ENCODE measurements at regions not wholly inside any gene's neighbourhood (a gene's known extent, or its start where the extent isn't known, plus 50 kb on each side); places are given as distances from the start of the nearest gene placed in this dataset.
"Not testable (repeated sequence)": the region's sequence is repeated elsewhere in the genome, so short reads cannot be mapped to it uniquely, and the experiment has no call there.

- no peak for DNase-seq
Observed at GRCh38 chr22:34763496-34763895, 302.5 kb upstream of the ISX start.

DNA sequence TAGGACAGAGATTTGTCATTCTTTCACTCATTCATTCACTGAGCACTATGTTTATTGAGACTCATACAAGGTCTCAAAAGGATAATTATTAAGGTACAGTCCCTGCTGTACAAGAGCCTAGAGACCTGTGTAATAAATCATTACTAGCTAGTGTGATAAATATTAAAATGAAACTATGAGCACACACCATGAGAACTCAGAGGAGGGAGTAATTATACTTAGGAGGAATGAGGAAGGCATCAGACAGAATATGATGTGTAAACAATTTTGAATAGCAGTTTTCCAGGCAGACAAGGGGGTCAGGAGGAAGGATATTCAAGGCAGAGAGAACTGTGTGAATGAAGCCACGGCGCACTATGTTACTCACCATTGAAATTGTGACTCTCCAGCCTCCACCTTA, 300.8 kb upstream of the ISX start:
- no peak for DNase-seq

DNA sequence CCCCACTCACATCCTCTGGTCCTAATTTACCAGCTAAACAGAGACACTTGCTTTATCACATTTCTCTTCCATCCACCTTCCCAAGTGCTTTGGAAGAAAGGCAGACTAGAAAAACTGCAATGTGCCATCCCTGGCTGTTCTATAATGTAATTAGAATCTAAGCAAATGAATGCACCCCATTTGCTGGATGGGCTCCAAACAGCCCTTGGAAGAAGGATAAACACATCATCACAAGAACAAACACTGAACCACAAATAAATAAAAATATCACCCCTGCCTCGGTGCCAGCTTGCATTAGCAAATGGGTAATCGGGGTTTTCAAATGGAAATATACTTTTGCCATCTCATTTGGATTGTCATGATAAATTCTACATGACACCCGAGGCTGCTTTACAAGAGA, 296.6 kb upstream of the ISX start:
- no peak for DNase-seq

- DNase-seq = no peak
Observed at GRCh38 chr22:34776817-34777216, 289.1 kb upstream of the ISX start.

- DNase-seq = no peak
Observed at GRCh38 chr22:34781681-34782080, 284.3 kb upstream of the ISX start.

DNA sequence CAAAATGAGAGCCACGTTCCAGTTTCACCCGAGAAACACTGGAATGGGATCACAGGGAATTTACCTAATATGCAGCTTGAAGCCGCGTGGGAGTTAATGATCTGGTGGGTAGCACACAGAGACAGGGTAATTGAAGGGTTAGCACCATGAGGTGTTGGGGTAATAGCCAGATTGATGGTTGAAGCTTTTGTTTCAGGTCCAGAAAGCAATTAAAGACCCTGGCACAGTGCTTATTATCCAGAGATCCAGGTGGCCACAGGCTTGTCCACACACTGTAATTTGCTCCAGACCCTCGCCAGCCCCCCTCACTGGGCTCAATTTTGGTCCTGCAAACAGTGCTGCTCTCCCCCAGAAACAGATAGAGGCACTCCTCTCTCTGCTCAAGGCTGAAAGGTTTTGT, 282.5 kb upstream of the ISX start:
- no peak for DNase-seq

DNA sequence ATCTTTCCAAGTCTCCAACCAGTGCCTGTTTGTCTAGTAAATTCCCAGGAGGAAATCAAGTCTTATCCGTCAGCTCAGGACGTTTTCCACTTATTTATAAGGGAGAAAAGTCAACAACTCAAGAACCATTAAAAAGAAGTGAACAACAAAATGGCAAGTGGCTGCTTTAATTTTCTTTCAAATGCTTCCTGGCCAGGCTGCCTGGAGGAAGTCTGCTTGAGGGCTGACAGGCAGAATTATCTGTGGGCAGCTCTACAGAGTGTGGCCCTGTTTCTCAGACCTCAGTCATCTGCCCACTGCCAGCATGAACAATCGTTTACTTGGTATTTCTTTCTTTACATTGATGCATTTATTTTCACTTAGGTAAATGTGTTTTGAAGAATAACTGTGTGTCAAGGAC, 281.9 kb upstream of the ISX start:
- no peak for DNase-seq

DNA sequence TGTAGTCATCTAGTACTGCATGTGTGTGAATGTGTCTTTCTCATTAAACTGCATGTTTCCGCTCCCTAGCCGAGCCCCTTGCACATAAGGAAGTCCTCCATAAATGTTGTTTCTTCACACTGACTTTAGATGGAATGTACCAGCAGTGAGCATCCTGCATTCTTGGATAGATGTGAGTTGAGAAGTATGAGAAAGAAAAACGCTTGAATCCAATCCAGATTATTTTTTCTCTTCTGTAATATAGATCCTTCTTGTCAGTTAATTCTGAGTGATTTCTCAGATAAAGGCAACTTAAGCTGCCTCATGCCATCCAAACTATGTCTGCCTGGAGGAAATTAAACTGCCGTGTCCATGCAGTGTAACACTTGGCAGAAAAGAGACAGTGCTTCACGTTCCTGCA, 268.1 kb upstream of the ISX start:
- DNase-seq = no peak

DNA sequence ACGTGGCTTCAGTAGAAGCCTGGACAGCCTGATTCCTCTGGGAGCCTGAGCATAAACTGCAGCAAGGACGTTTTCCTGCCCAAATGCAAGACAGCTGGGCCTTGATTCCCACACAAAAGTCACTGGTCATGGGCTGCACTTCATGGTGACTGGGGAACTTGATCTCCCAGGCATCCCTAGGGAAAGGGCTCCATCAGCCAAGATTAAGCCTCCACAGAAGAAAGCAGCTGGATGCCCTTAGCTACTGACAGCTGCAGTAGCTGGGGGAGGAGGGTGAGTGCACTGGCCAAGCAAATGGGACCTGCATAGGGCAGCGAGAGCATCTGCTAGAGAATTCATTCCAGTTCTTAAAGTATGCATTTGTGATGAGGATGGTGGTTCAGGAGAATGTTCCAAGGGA, 267.4 kb upstream of the ISX start:
- no peak for DNase-seq

GRCh38 chr22:34800260-34800980, 265.5 kb upstream of the ISX start:
- peak; percentile 11 for DNase-seq

GRCh38 chr22:34801221-34801620, 264.7 kb upstream of the ISX start:
- DNase-seq = no peak

GRCh38 chr22:34804091-34804490, 261.9 kb upstream of the ISX start:
- no peak for DNase-seq

DNA sequence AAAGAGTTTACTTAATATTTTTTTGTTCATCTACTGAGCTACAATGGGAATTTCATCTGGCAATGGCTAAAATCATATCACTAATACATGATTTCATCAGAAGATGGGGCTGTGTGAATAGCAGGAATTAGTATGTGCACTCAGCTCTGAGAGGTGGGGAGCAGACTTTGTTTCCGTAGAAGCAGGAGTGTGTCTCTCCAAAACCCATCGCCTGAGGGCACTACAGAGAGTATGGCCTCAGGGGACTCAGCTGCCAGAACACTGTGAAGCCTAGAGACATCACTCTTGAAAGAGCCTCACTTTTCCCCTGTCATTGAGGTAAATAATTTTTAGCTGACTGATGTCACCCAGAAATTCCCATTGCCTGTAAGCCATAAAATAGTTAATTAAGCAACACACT, 261.4 kb upstream of the ISX start:
- DNase-seq = no peak

GRCh38 chr22:34805771-34806170, 260.2 kb upstream of the ISX start:
- DNase-seq = no peak

- no peak for DNase-seq
Observed at GRCh38 chr22:34808618-34809017, 257.3 kb upstream of the ISX start.

GRCh38 chr22:34812631-34813030, 253.3 kb upstream of the ISX start:
- peak; percentile 91 for DNase-seq

- peak; percentile 97 for DNase-seq
Observed at GRCh38 chr22:34814260-34815025, 251.5 kb upstream of the ISX start.

DNA sequence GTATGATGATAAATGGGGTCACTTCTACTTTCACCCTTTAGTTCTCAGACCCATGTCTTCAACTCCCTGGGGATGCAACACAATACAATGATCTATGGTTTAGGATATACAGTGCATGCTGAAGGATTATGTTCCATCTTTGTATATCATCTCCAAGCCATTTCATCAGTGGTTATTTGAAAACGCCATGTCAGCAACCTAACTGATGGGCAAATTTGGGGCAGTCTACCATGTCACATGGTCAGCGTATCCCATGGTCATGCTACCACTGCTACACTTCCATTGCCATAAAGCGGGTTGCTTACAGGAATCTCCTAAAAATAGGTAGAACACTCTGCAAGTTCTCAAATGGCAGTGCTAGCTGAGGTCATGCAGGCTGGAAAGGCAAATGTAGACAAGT, 236.5 kb upstream of the ISX start:
- no peak for DNase-seq

- DNase-seq = no peak
Observed at GRCh38 chr22:34834059-34834458, 231.9 kb upstream of the ISX start.

GRCh38 chr22:34834541-34834940, 231.4 kb upstream of the ISX start:
- DNase-seq = not testable (repeated sequence)

DNA sequence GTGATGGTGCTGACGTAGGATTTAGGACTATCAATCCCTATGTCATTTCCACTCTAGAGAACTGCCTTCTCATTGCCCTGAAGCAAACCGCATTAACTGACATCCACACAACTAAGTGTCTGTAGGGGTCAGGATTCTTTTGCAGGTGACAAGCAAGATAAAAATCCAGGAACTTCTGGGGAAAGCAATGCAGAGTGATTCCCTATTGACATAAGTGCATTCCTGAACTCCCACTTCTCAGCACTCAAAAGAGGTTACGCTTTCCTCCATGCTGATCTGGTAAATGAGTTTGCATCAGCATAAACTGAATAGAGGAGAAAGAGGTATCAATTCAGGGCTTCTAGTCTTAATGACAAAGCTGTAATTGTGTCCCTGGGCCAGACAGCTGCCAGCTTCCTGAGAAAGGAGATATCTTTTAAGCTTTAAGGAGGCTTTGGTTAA, 224.6 kb upstream of the ISX start:
- peak; percentile 7 for DNase-seq

GRCh38 chr22:34841911-34842310, 224.0 kb upstream of the ISX start:
- no peak for DNase-seq

GRCh38 chr22:34842630-34843029, 223.3 kb upstream of the ISX start:
- DNase-seq = no peak

DNA sequence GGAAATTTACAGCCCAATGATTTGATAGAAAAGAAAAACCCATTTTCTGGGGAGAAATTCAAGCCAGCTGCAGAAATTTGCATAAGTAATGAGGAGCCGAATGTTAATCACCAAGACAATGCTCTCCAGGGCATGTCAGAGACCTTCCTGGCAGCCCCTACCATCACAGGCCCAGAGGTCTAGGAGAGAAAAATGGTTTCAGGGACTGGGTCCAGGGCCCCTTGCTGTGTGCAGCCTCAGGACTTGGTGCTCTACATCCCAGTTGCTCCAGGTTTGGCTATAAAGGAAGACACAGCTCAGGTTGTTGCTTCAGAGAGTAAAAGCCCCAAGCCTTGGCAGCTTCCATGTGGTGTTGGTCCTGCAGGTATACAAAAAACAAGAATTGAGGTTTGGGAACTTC, 222.2 kb upstream of the ISX start:
- not testable (repeated sequence) for DNase-seq

DNA sequence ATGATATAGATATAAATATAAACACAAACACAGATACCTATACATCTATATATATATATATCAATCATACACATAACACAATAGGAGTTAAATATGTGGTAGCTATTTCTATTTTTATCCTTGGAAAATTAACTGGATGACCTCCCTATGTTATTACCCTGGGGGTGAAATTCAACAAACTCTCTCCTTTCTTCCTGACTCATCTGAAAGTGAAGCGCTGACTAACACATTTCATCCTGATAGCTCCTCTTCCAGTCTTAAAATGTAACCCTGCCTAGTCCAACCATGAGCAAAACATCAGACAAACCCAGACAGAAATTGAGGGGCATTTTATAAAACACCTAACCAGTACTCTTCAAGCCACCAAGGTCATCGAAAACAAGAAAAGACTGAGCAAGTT, 220.6 kb upstream of the ISX start:
- no peak for DNase-seq

Data from kidney glomerular epithelial cell (primary cell).